ENCODE measurements at regions not wholly inside any gene's neighbourhood (a gene's known extent, or its start where the extent isn't known, plus 50 kb on each side); places are given as distances from the start of the nearest gene placed in this dataset.

DNA sequence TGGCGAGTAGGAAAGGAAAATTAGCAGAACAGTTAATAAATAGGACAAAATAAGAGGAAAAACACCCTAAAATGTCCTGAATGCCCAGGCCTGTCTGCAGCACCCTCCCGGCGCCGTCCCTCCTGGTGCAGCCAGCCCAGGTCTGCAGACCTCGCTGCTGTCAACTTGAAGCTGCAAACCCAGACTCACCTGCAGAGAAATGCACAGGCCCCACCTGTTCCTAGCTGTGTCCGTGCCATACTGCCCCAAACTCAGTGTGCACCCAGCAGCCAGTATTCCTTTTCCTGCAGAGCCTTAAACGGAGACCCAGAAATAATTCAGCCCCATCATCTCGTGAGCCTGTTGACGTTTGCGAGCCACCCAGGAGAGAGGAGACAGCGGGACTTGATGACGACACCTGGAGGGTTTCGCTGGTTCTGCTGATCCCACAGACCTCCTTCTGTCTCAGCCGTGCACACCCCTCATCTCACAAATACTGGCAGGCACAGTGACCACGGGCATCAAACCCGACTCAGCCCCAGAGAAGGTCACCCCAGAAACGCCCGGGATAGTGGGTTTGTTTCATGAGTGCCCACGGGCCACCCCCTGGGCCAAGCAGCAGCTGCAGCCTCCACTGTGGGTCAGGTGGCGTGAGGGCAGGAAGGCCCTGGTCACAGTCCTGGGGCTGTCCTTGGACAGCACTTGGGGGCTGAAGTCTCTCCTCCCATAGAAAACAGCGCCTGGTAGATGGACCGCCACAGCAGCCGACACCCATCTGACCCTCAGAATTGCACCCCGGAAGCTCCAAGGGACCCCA lies 239.5 kb upstream of the SALL3 start:
- H3K4me3 ChIP-seq (ENCODE audit: low read length): no peak overlapping the region
- TF ChIP-seq, protein P1, sequence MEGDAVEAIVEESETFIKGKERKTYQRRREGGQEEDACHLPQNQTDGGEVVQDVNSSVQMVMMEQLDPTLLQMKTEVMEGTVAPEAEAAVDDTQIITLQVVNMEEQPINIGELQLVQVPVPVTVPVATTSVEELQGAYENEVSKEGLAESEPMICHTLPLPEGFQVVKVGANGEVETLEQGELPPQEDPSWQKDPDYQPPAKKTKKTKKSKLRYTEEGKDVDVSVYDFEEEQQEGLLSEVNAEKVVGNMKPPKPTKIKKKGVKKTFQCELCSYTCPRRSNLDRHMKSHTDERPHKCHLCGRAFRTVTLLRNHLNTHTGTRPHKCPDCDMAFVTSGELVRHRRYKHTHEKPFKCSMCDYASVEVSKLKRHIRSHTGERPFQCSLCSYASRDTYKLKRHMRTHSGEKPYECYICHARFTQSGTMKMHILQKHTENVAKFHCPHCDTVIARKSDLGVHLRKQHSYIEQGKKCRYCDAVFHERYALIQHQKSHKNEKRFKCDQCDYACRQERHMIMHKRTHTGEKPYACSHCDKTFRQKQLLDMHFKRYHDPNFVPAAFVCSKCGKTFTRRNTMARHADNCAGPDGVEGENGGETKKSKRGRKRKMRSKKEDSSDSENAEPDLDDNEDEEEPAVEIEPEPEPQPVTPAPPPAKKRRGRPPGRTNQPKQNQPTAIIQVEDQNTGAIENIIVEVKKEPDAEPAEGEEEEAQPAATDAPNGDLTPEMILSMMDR (conservative IDR thresholded peaks at IDR 0.05; ENCODE audit: low read length): no peak
- no peak for DNase-seq (ENCODE audit: low read depth)

DNA sequence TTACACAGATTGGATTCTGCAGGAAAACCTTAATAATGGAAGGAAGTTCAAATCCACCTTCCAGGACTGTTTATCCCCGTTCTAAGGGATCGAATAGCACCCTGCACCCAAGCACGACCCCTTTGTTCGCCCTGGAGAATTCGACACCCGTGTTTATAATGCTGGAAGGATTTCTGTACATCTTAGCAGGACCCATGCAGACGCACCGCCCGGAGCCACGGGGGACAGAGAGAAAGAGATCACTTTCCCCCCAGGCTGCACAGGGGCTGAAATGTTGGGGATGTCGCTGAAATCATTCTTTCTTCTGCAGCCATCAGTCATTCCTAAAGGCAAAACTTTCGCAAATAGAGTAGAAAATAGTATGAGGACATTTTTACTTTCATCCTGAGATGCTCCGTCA lies 238.7 kb upstream of the SALL3 start:
- no peak for DNase-seq (ENCODE audit: low read depth)
- TF ChIP-seq, protein P1 (conservative IDR thresholded peaks at IDR 0.05; ENCODE audit: low read length): no peak
- H3K4me3 ChIP-seq (ENCODE audit: low read length): no peak overlapping the region

DNA sequence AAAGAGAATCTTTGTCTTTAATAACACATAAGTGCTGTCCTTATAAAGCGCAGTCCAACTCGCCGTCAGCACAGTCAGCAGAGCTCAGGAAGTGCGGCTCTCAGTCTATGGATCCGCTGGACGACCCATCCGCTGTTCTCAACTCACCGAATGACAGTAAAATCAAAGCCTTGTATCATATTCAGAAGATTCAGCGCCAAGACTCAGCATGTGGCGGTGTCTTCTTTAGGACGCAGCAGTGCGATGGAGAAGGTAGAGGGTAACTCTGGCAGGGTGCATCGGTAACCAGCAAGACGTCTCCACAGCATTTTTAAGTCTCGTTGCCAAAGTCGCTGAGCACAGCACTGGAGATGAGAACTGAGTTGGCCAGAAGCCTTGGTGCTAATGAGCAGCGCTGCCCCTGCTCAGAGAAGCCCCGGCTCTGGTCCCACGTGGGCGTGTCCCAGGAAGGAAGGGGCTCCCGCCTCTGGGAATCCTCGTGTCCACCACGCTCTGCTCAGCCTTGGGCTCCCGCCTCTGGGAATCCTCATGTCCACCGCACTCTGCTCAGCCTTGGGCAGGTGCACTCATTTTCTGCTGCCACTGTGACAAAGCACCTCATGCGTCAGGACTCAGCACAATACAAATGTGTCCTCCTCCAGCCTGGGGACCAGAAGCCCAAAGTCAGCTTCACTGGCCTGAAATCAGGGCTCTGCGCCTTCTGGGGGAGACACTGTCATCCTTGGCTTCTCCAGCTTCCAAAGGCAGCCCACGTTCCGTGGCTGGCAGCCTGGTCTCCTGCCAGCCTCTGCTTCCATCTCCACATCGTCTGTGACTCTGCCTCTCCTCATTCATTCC lies 238.0 kb upstream of the SALL3 start:
- H3K4me3 ChIP-seq (ENCODE audit: low read length): no peak overlapping the region
- no peak for DNase-seq (ENCODE audit: low read depth)
- TF ChIP-seq, protein P1 (conservative IDR thresholded peaks at IDR 0.05; ENCODE audit: low read length): no peak

DNA sequence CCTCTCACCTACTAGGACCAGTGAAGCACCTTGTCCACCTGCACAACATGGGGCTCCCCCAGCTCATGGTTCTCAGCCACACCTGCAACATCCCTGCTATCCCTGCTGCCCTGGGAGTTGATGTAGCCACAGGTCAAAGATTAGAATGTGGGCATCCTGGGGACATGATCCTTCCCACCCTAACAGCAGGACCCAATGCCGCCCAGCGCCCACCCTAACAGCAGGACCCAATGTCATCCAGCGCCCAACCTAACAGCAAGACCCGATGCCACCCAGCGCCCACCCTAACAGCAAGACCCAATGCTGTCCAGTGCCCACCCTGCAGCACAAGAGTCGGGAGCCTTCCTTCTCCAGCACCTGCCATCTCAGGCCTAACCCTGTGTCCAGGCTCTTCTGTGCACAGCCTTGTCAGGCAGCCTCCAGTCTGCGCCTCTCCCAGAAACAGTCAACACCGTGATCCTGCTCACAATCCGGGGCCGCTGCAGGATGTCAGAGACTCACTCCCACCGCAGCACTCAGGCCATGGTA lies 237.3 kb upstream of the SALL3 start:
- H3K4me3 ChIP-seq (ENCODE audit: low read length): no peak overlapping the region
- no peak for DNase-seq (ENCODE audit: low read depth)
- TF ChIP-seq, protein P1 (conservative IDR thresholded peaks at IDR 0.05; ENCODE audit: low read length): no peak

DNA sequence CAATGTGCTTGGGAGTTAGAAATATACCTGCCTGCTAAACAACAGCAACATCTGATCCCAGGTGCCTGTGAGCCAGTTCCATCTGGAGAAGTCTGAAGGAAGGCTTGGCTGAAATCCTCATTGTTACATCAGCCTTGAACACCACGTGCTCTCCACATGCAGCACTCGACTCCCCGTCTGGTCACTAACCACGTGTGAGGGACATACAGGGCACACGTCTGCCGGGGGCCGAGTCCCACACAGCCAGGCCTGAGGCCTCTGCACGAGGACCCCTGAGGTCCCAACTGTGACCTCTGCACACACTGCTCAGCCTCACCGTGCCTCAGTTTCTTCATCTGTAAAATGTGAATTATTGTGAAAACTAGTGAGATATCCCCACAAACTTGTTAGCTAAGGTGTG lies 236.5 kb upstream of the SALL3 start:
- DNase-seq (ENCODE audit: low read depth): no peak
- TF ChIP-seq, protein P1 (conservative IDR thresholded peaks at IDR 0.05; ENCODE audit: low read length): no peak
- H3K4me3 ChIP-seq (ENCODE audit: low read length): no peak overlapping the region

DNA sequence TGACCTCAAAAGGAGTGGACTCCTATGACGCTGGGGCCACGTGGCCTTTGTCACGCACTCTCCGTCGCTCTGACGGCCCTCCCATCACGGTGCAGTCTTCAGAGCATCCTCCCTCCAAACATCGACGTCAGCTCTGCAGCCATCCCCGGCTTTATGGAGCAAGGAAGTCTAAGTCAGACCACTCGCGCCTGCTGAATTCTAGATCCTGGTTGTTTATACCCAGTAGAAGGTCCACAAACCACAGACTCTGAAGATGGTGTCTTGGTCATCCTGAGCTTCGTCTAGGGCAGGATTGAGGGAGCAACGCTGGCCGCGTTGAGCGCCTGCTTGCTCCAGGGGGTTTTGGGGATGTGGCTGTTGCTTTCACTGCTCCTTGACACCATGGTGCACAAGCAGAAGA lies 228.0 kb upstream of the SALL3 start:
- no peak overlapping the region for H3K4me3 ChIP-seq (ENCODE audit: low read length)
- TF ChIP-seq, protein P1 (conservative IDR thresholded peaks at IDR 0.05; ENCODE audit: low read length): no peak
- DNase-seq (ENCODE audit: low read depth): no peak

Data from AG10803 (cell line).